Natural killer cell (primary cell): ENCODE measurements at regions not wholly inside any gene's neighbourhood (a gene's known extent, or its start where the extent isn't known, plus 50 kb on each side); places are given as distances from the start of the nearest gene placed in this dataset.

ENCODE experiments used
- ATAC-seq, 3 donors: fragments of 150-1000 bp in 2 of 3; fragments of 200-7000 bp in 1 of 3; cut with Tn5 transposase; 1 replicate in 1 of 3; 2 replicates in 2 of 3; pipeline ENCODE4 v1.10.0; 2021; ENCODE audit warnings: mild to moderate bottlenecking in 2 of 3, moderate library complexity in 2 of 3
- DNase-seq, 2 donors: peaks; one replicate each; pipeline versions ENCODE4 v3.0.0 to v3.0.0-alpha.2; 2013 to 2021; ENCODE audit warnings: mixed read lengths in 1 of 2
- H3K27ac ChIP-seq: one replicate; pipeline ENCODE4 v1.5.1; 2013; ENCODE audit warnings: mild to moderate bottlenecking, low read length
- H3K27me3 ChIP-seq: one replicate; pipeline ENCODE4 v1.6.1; 2013; ENCODE audit warnings: low read length; ENCODE audit not compliant: control insufficient read depth, insufficient read depth
- H3K36me3 ChIP-seq: one replicate; pipeline ENCODE4 v1.6.1; 2013; ENCODE audit warnings: low read length; ENCODE audit not compliant: control insufficient read depth, insufficient read depth
- H3K4me1 ChIP-seq: one replicate; pipeline ENCODE4 v1.6.1; 2013; ENCODE audit warnings: low read length; ENCODE audit not compliant: control insufficient read depth, insufficient read depth
- H3K4me3 ChIP-seq: one replicate; pipeline ENCODE4 v1.5.1; 2013; ENCODE audit warnings: low read length
- H3K9me3 ChIP-seq: one replicate; pipeline ENCODE4 v1.6.1; 2013; ENCODE audit warnings: low read length; ENCODE audit not compliant: control insufficient read depth, insufficient read depth
- H3K27ac Mint-ChIP-seq, 2 donors: one replicate each; pipeline ENCODE4 v1.8.0; 2022; ENCODE audit warnings: mild to moderate bottlenecking in 2 of 2, mixed read lengths in 2 of 2, moderate library complexity in 1 of 2
- H3K27me3 Mint-ChIP-seq, 2 donors: one replicate each; pipeline ENCODE4 v1.8.0; 2022; ENCODE audit warnings: low read depth in 2 of 2, mixed read lengths in 2 of 2
- H3K36me3 Mint-ChIP-seq: one replicate; pipeline ENCODE4 v1.8.0; 2022; ENCODE audit warnings: mixed read lengths
- H3K4me1 Mint-ChIP-seq, 2 donors: one replicate each; pipeline ENCODE4 v1.8.0; 2022; ENCODE audit warnings: mixed read lengths in 2 of 2
- H3K4me3 Mint-ChIP-seq: one replicate; pipeline ENCODE4 v1.8.0; 2022; ENCODE audit warnings: mild to moderate bottlenecking, moderate library complexity, mixed read lengths
- H3K9me3 Mint-ChIP-seq, 2 donors: one replicate each; pipeline ENCODE4 v1.8.0; 2022; ENCODE audit warnings: mixed read lengths in 2 of 2
- WGBS: methylation state at CpG from one replicate; pipeline ENCODE4 v1.1.7; 2013; ENCODE audit warnings: missing lambda C conversion rate; ENCODE audit not compliant: insufficient coverage; 5-methylcytosine and 5-hydroxymethylcytosine counted together
- intact Hi-C: fragments of 100-400 bp; cut with micrococcal nuclease; formaldehyde crosslinking; loops from one replicate; pipeline ENCODE4 v1.14.2; 2022
- TF ChIP-seq, protein P1 (sequence below): fragments of 200-600 bp; IDR thresholded peaks from one replicate; pipeline ENCODE4 v1.8.0; 2022; ENCODE audit warnings: antibody characterized with exemption

DNA sequence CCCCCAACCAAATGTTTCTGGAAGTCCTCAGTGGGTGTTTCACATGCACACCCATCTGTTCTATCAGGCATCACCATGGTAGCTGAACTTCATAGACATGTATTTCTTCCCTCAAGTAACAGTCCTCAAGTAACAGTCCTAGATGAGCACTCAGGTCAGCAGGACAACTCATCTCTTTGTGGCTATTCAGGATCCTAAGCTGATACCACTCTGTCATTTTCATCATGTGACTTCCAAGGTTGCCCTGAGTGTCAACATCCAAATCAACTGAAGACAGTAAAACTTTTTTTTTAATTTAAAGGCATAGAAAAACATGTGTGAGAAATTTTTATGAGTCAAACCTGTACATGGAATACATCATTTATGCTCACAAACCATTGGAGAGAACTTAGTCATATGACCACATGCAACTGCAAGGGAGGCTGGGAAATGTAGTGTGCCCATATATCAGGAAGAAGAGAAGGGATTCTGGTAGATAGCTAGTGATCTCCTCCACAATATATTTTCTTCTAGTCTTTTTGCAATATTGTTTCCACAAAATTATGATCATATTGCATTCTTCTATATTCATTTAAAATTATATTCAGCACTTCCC is 64.2 kb upstream of the FST start:
- H3K9me3 ChIP-seq, result no peaks in the 10 kb centered on the region
- H3K9me3 Mint-ChIP-seq, result no peaks in the 10 kb centered on the region
- H3K4me3 Mint-ChIP-seq, result no peak overlapping the region
- H3K4me1 Mint-ChIP-seq, result peaks cover 7 to 9% of the 10 kb centered on the region in 2 donors
- no peaks in the 10 kb centered on the region for H3K27me3 ChIP-seq
- intact Hi-C loops, result no loop called here
- TF ChIP-seq, protein P1, sequence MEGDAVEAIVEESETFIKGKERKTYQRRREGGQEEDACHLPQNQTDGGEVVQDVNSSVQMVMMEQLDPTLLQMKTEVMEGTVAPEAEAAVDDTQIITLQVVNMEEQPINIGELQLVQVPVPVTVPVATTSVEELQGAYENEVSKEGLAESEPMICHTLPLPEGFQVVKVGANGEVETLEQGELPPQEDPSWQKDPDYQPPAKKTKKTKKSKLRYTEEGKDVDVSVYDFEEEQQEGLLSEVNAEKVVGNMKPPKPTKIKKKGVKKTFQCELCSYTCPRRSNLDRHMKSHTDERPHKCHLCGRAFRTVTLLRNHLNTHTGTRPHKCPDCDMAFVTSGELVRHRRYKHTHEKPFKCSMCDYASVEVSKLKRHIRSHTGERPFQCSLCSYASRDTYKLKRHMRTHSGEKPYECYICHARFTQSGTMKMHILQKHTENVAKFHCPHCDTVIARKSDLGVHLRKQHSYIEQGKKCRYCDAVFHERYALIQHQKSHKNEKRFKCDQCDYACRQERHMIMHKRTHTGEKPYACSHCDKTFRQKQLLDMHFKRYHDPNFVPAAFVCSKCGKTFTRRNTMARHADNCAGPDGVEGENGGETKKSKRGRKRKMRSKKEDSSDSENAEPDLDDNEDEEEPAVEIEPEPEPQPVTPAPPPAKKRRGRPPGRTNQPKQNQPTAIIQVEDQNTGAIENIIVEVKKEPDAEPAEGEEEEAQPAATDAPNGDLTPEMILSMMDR, result no peak
- DNase-seq (no peak), ATAC-seq (no peak)
- H3K27ac ChIP-seq, result no peak overlapping the region
- peaks cover 0 to 3% of the 10 kb centered on the region in 2 donors for H3K27me3 Mint-ChIP-seq
- no peaks in the 10 kb centered on the region for H3K36me3 Mint-ChIP-seq
- no peak overlapping the region for H3K27ac Mint-ChIP-seq
- H3K4me3 ChIP-seq, result no peak overlapping the region
- no peaks in the 10 kb centered on the region for H3K36me3 ChIP-seq
- H3K4me1 ChIP-seq, result no peaks in the 10 kb centered on the region

DNA sequence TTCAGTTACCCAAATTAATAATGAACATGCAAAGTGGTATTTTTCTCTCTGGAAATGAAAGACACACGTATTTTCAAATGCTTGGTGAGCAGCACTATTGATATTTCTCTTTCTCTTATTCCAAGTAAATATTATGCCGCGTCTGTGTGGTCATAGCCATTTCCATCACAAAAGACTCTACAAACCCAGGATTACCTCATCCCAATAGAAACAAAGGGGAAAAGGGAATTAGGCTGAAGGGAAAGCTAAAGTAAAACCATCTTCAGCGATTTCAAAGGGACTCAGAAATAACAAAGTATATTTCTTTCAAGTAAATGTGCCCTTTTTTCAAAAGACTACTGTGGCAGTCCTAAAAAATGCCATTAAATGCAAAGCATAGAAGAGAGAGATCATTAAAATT is 62.0 kb upstream of the FST start:
- Histone ChIP-seq H3K27ac (no peak overlapping the region), H3K27me3 (no peaks in the 10 kb centered on the region), H3K4me1 (no peaks in the 10 kb centered on the region), H3K9me3 (no peaks in the 10 kb centered on the region), H3K36me3 (no peaks in the 10 kb centered on the region), H3K4me3 (no peak overlapping the region)
- no peak for DNase-seq
- no peaks in the 10 kb centered on the region for H3K4me1 Mint-ChIP-seq
- peaks cover 3 to 8% of the 10 kb centered on the region in 2 donors for H3K27me3 Mint-ChIP-seq
- TF ChIP-seq, protein P1, result no peak
- no peak overlapping the region for H3K4me3 Mint-ChIP-seq
- H3K36me3 Mint-ChIP-seq, result no peaks in the 10 kb centered on the region
- no CpG with 5 or more reads among the region's 4 CpGs for WGBS
- H3K9me3 Mint-ChIP-seq, result no peaks in the 10 kb centered on the region
- H3K27ac Mint-ChIP-seq, result no peak overlapping the region
- ATAC-seq, result no peak
- intact Hi-C loops, result no loop called here

DNA sequence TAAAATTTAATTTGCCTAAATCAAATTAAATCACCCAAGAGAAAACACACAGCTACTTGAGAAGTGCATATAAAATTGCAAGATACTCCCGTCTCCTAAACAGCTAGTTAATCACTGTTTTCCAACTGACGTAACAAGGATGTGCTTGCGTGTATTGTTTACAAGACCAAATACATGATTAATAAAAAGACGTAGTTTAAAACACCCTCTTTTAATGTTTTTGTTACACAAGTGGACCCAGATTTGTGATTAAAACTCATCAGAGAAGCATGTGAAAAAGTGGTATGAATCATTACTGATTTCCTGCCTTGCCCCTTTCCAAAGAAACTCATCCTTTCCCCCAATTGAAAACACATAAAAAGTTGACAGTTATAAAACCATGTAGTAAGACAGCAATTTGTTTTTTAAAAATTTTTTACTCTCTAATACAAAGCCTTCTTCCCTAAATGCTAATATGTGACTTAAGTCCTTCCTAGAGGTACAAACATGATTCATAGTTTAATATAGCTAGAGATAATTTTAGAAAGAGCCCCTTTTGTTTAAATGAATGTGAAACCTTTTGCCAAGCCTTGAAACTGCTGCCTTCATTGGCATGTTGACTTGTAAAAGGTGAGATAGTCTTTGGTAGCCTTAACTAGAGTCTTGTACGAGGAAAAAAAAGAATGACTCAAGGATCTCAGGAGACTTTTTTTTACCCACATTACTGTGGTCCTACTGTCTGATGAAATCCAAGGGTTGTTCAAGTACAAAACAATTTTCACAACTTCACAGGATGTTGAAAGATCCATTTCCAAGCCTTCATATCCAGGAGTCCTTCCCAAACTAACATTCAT is 61.4 kb upstream of the FST start:
- Histone ChIP-seq H3K4me3 (no peak overlapping the region), H3K27ac (no peak overlapping the region), H3K9me3 (no peaks in the 10 kb centered on the region), H3K27me3 (no peaks in the 10 kb centered on the region), H3K36me3 (no peaks in the 10 kb centered on the region), H3K4me1 (no peaks in the 10 kb centered on the region)
- Mint-ChIP-seq H3K27ac (no peak overlapping the region), H3K4me1 (no peaks in the 10 kb centered on the region), H3K9me3 (no peaks in the 10 kb centered on the region), H3K27me3 (peaks cover 3 to 8% of the 10 kb centered on the region in 2 donors), H3K4me3 (no peak overlapping the region), H3K36me3 (no peaks in the 10 kb centered on the region)
- intact Hi-C loops, result no loop called here
- DNase-seq (no peak), ATAC-seq (no peak)
- TF ChIP-seq, protein P1, result no peak
- WGBS, result 94% methylated on average over 4 of the region's 5 CpGs
